PC-9 (cell line): ENCODE measurements at regions not wholly inside any gene's neighbourhood (a gene's known extent, or its start where the extent isn't known, plus 50 kb on each side); places are given as distances from the start of the nearest gene placed in this dataset.

Experiments
- EZH2 ChIP-seq: fragments of 200-600 bp; sonication (generic); IDR thresholded peaks from 2 replicates; pipeline ENCODE4 v1.8.0; 2017; ENCODE audit warnings: antibody characterized with exemption, low read depth
- TF ChIP-seq, protein P1 (sequence below): fragments of 200-600 bp; sonication (generic); conservative IDR thresholded peaks from 2 replicates; pipeline ENCODE4 v1.6.1; 2017; ENCODE audit warnings: mixed run types, antibody characterized with exemption, mild to moderate bottlenecking, moderate library complexity

DNA sequence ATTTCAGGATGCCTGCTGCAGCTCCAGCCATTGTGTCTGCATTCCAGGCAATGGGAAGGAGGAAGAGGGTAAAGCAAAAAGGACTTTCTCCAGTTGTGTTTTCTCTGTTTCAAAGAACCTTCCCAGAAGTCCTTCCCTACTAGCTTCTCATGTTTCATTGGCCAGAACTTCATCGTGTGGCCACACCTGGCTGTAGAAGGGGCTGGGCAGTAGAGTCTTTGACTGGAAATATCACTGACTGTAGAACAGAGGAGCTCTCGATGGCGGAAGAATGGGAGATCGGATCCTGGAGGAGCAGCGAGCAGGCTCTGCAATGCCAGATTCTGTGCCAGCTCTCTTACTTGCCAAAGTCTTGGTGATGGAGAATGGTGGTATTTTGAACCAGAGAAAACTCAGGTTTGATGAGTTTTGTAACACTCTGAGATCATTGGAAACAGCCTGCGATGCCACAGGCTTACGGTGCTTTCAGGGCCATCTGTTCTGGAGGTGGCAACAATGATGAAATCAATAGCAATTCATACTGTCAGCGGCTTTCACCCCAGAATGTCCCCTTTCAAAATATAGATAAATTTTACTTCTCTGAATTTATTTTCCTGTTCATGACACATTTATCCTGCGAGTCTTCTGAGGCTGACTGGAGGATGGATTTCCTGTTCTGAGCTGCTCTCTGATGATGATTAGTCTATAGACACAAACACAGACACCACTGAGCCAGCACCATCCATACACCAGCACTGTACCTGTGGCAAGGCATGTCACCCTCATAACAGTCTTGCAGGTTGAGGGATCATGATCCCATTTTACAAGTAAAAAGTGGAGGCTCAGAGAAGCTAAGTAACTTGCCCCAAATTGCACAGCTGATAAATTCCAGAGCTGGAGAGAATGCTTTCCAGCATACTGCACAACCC is 204.2 kb downstream of the EMX2 start:
- TF ChIP-seq, protein P1, sequence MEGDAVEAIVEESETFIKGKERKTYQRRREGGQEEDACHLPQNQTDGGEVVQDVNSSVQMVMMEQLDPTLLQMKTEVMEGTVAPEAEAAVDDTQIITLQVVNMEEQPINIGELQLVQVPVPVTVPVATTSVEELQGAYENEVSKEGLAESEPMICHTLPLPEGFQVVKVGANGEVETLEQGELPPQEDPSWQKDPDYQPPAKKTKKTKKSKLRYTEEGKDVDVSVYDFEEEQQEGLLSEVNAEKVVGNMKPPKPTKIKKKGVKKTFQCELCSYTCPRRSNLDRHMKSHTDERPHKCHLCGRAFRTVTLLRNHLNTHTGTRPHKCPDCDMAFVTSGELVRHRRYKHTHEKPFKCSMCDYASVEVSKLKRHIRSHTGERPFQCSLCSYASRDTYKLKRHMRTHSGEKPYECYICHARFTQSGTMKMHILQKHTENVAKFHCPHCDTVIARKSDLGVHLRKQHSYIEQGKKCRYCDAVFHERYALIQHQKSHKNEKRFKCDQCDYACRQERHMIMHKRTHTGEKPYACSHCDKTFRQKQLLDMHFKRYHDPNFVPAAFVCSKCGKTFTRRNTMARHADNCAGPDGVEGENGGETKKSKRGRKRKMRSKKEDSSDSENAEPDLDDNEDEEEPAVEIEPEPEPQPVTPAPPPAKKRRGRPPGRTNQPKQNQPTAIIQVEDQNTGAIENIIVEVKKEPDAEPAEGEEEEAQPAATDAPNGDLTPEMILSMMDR: no peak
- TF ChIP-seq EZH2: no peak
